Natural killer cell (primary cell): ENCODE measurements at regions not wholly inside any gene's neighbourhood (a gene's known extent, or its start where the extent isn't known, plus 50 kb on each side); places are given as distances from the start of the nearest gene placed in this dataset.
"Not testable (repeated sequence)": the region's sequence is repeated elsewhere in the genome, so short reads cannot be mapped to it uniquely, and the experiment has no call there.

Source experiments
- ATAC-seq, 3 donors: fragments of 150-1000 bp in 2 of 3; fragments of 200-7000 bp in 1 of 3; cut with Tn5 transposase; 1 replicate in 1 of 3; 2 replicates in 2 of 3; pipeline ENCODE4 v1.10.0; 2021; ENCODE audit warnings: mild to moderate bottlenecking in 2 of 3, moderate library complexity in 2 of 3
- DNase-seq, 2 donors: peaks; one replicate each; pipeline versions ENCODE4 v3.0.0 to v3.0.0-alpha.2; 2013 to 2021; ENCODE audit warnings: mixed read lengths in 1 of 2
- H3K27ac ChIP-seq: one replicate; pipeline ENCODE4 v1.5.1; 2013; ENCODE audit warnings: mild to moderate bottlenecking, low read length
- H3K27me3 ChIP-seq: one replicate; pipeline ENCODE4 v1.6.1; 2013; ENCODE audit warnings: low read length; ENCODE audit not compliant: control insufficient read depth, insufficient read depth
- H3K36me3 ChIP-seq: one replicate; pipeline ENCODE4 v1.6.1; 2013; ENCODE audit warnings: low read length; ENCODE audit not compliant: control insufficient read depth, insufficient read depth
- H3K4me1 ChIP-seq: one replicate; pipeline ENCODE4 v1.6.1; 2013; ENCODE audit warnings: low read length; ENCODE audit not compliant: control insufficient read depth, insufficient read depth
- H3K4me3 ChIP-seq: one replicate; pipeline ENCODE4 v1.5.1; 2013; ENCODE audit warnings: low read length
- H3K9me3 ChIP-seq: one replicate; pipeline ENCODE4 v1.6.1; 2013; ENCODE audit warnings: low read length; ENCODE audit not compliant: control insufficient read depth, insufficient read depth
- H3K27ac Mint-ChIP-seq, 2 donors: one replicate each; pipeline ENCODE4 v1.8.0; 2022; ENCODE audit warnings: mild to moderate bottlenecking in 2 of 2, mixed read lengths in 2 of 2, moderate library complexity in 1 of 2
- H3K27me3 Mint-ChIP-seq, 2 donors: one replicate each; pipeline ENCODE4 v1.8.0; 2022; ENCODE audit warnings: low read depth in 2 of 2, mixed read lengths in 2 of 2
- H3K36me3 Mint-ChIP-seq: one replicate; pipeline ENCODE4 v1.8.0; 2022; ENCODE audit warnings: mixed read lengths
- H3K4me1 Mint-ChIP-seq, 2 donors: one replicate each; pipeline ENCODE4 v1.8.0; 2022; ENCODE audit warnings: mixed read lengths in 2 of 2
- H3K4me3 Mint-ChIP-seq: one replicate; pipeline ENCODE4 v1.8.0; 2022; ENCODE audit warnings: mild to moderate bottlenecking, moderate library complexity, mixed read lengths
- H3K9me3 Mint-ChIP-seq, 2 donors: one replicate each; pipeline ENCODE4 v1.8.0; 2022; ENCODE audit warnings: mixed read lengths in 2 of 2
- CTCF ChIP-seq: fragments of 200-600 bp; IDR thresholded peaks from one replicate; pipeline ENCODE4 v1.8.0; 2022; ENCODE audit warnings: antibody characterized with exemption
- WGBS: methylation state at CpG from one replicate; pipeline ENCODE4 v1.1.7; 2013; ENCODE audit warnings: missing lambda C conversion rate; ENCODE audit not compliant: insufficient coverage; 5-methylcytosine and 5-hydroxymethylcytosine counted together
- intact Hi-C: fragments of 100-400 bp; cut with micrococcal nuclease; formaldehyde crosslinking; loops from one replicate; pipeline ENCODE4 v1.14.2; 2022

- no peak overlapping the region for H3K27ac Mint-ChIP-seq
These were observed 917.6 kb downstream of the TLE1 start for GRCh38 chr9:80771555-80772347.

GRCh38 chr9:80763536-80763935 is 925.8 kb downstream of the TLE1 start:
- intact Hi-C loops: no loop called here
- Histone ChIP-seq H3K27ac (no peak overlapping the region), H3K4me1 (no peaks in the 10 kb centered on the region), H3K36me3 (no peaks in the 10 kb centered on the region), H3K4me3 (no peak overlapping the region), H3K9me3 (no peaks in the 10 kb centered on the region), H3K27me3 (no peaks in the 10 kb centered on the region)
- no peaks in the 10 kb centered on the region for H3K4me1 Mint-ChIP-seq
- H3K27me3 Mint-ChIP-seq: no peaks in the 10 kb centered on the region
- no peak for DNase-seq
- TF ChIP-seq CTCF: no peak
- ATAC-seq: no peak
- H3K36me3 Mint-ChIP-seq: no peaks in the 10 kb centered on the region
- H3K4me3 Mint-ChIP-seq: no peak overlapping the region
- 65% methylated on average over 4 of the region's 4 CpGs for WGBS
- no peak overlapping the region for H3K27ac Mint-ChIP-seq
- peaks cover 5 to 13% of the 10 kb centered on the region in 2 donors for H3K9me3 Mint-ChIP-seq

More at GRCh38 chr9:80771555-80772347, 917.6 kb downstream of the TLE1 start:
- Histone ChIP-seq H3K4me1 (no peaks in the 10 kb centered on the region), H3K4me3 (no peak overlapping the region), H3K9me3 (no peaks in the 10 kb centered on the region), H3K27me3 (no peaks in the 10 kb centered on the region), H3K27ac (no peak overlapping the region), H3K36me3 (no peaks in the 10 kb centered on the region)
- no peak for ATAC-seq
- intact Hi-C loops: no loop called here
- H3K27me3 Mint-ChIP-seq: no peaks in the 10 kb centered on the region
- no peak for TF ChIP-seq CTCF
- H3K36me3 Mint-ChIP-seq: no peaks in the 10 kb centered on the region
- no peaks in the 10 kb centered on the region for H3K4me1 Mint-ChIP-seq
- H3K9me3 Mint-ChIP-seq: peaks cover 3 to 9% of the 10 kb centered on the region in 2 donors
- H3K4me3 Mint-ChIP-seq: no peak overlapping the region
- 90% methylated on average over 6 of the region's 6 CpGs for WGBS
- no peak for DNase-seq

GRCh38 chr9:80755586-80755985 is 933.8 kb downstream of the TLE1 start:
- 73% methylated on average over 2 of the region's 2 CpGs for WGBS
- Mint-ChIP-seq H3K9me3 (peaks cover 10 to 13% of the 10 kb centered on the region in 2 donors), H3K36me3 (peaks cover 8% of the 10 kb centered on the region), H3K27ac (no peak overlapping the region), H3K4me1 (no peaks in the 10 kb centered on the region), H3K27me3 (no peaks in the 10 kb centered on the region), H3K4me3 (no peak overlapping the region)
- Histone ChIP-seq H3K36me3 (no peaks in the 10 kb centered on the region), H3K9me3 (peaks cover 3% of the 10 kb centered on the region), H3K4me1 (no peaks in the 10 kb centered on the region), H3K4me3 (no peak overlapping the region), H3K27ac (no peak overlapping the region), H3K27me3 (no peaks in the 10 kb centered on the region)
- no peak for DNase-seq
- no peak for TF ChIP-seq CTCF
- no peak for ATAC-seq
- intact Hi-C loops: no loop called here

- intact Hi-C loops, ATAC-seq, H3K4me1 ChIP-seq, H3K27me3 ChIP-seq, H3K4me1 Mint-ChIP-seq, H3K4me3 Mint-ChIP-seq, H3K36me3 Mint-ChIP-seq, H3K27ac Mint-ChIP-seq, H3K27ac ChIP-seq, H3K9me3 ChIP-seq, H3K36me3 ChIP-seq, H3K27me3 Mint-ChIP-seq, H3K9me3 Mint-ChIP-seq, DNase-seq, H3K4me3 ChIP-seq: not testable (repeated sequence)
- 96% methylated on average over 8 of the region's 17 CpGs for WGBS
These were observed 942.3 kb downstream of the TLE1 start for GRCh38 chr9:80747056-80747455.
